NB4 (cell line): ENCODE measurements at regions not wholly inside any gene's neighbourhood (a gene's known extent, or its start where the extent isn't known, plus 50 kb on each side); places are given as distances from the start of the nearest gene placed in this dataset.

Experiments used
- DNase-seq: peaks from one replicate; pipeline ENCODE4 v3.0.0; 2010; ENCODE audit warnings: low read depth
- H3K4me3 ChIP-seq: one replicate; pipeline ENCODE4 v1.5.1; 2011; ENCODE audit warnings: mild to moderate bottlenecking, low read depth, low read length, moderate library complexity
- CTCF ChIP-seq: IDR thresholded peaks from one replicate; pipeline ENCODE4 v1.5.1; 2012; ENCODE audit warnings: low read depth, low read length
- MYC ChIP-seq: IDR thresholded peaks from 2 replicates; pipeline ENCODE4 v1.6.1; 2011; ENCODE audit warnings: low read depth, low read length
- POLR2A ChIP-seq: IDR thresholded peaks from 2 replicates; pipeline ENCODE4 v1.6.1; 2011; ENCODE audit warnings: mild to moderate bottlenecking; ENCODE audit not compliant: insufficient read length; ENCODE audit errors: extremely low read depth
- TF ChIP-seq, protein P1 (sequence below): IDR thresholded peaks from 2 replicates; pipeline ENCODE4 v1.6.1; 2011; ENCODE audit warnings: low read depth, low read length

GRCh38 chr3:112734736-112735350, 93.9 kb upstream of the CCDC80 start:
- TF ChIP-seq, protein P1, sequence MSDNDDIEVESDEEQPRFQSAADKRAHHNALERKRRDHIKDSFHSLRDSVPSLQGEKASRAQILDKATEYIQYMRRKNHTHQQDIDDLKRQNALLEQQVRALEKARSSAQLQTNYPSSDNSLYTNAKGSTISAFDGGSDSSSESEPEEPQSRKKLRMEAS = no peak
- TF ChIP-seq MYC = no peak
- TF ChIP-seq CTCF = peak; percentile 62
- no peak for TF ChIP-seq POLR2A
- H3K4me3 ChIP-seq = no peak overlapping the region
- DNase-seq = peak; percentile 85

DNA sequence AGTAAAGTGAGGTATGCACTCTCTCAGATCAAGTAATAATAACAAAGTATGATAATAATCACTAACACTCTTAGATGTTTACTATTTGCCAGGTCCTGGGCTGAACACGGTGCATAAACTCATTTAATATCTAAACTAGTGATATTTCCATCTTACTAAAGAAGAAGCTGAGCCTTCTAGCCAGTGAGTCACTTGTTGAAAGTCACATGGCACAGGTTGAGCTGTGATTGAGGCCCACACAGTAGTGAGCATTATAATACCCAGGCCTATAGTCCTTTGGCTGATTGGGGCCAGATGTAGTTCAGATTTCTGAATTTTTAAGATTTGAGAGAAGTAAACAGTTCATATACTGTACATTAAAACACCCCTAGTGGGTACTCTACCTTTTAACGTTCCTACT, 93.2 kb upstream of the CCDC80 start:
- DNase-seq = no peak
- TF ChIP-seq POLR2A (no peak), MYC (no peak), CTCF (no peak)
- TF ChIP-seq, protein P1 = no peak
- H3K4me3 ChIP-seq = no peak overlapping the region

DNA sequence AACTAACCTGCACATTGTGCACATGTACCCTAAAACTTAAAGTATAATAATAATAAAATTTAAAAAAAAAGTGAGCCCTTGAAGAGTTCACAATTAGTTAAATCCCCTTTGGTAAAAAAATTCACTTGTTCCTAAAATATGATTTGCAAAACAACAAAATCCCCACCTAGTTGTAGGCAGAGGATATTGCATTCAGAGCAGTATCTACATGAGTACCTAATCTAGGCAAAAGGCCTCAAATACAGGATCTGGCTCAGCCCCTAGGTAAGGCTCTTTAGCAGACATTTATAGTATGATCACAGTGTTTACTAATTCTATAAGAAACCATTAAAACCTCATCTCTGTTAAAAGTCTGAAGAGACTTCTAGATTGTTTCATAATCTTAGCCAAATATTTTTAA, 89.3 kb upstream of the CCDC80 start:
- no peak for DNase-seq
- H3K4me3 ChIP-seq = no peak overlapping the region
- TF ChIP-seq, protein P1 = no peak
- no peak for TF ChIP-seq MYC
- no peak for TF ChIP-seq CTCF
- no peak for TF ChIP-seq POLR2A

GRCh38 chr3:112721231-112721630, 80.3 kb upstream of the CCDC80 start:
- TF ChIP-seq MYC (no peak), POLR2A (no peak), CTCF (no peak)
- TF ChIP-seq, protein P1 = no peak
- no peak for DNase-seq
- H3K4me3 ChIP-seq = no peak overlapping the region

- DNase-seq = no peak
- TF ChIP-seq, protein P1 = no peak
- no peak for TF ChIP-seq POLR2A
- TF ChIP-seq CTCF = no peak
- no peak for TF ChIP-seq MYC
- no peak overlapping the region for H3K4me3 ChIP-seq
Measured at GRCh38 chr3:112718967-112719366, 78.0 kb upstream of the CCDC80 start.

GRCh38 chr3:112718516-112718915, 77.6 kb upstream of the CCDC80 start:
- no peak overlapping the region for H3K4me3 ChIP-seq
- DNase-seq = no peak
- TF ChIP-seq, protein P1 = no peak
- TF ChIP-seq MYC (no peak), POLR2A (no peak), CTCF (no peak)
